ENCODE measurements at regions not wholly inside any gene's neighbourhood (a gene's known extent, or its start where the extent isn't known, plus 50 kb on each side); places are given as distances from the start of the nearest gene placed in this dataset.

GRCh38 chr14:101223561-101224162 lies 320.1 kb upstream of the RTL1 start:
- in situ Hi-C loops (cut with MboI; ENCODE audit: low sequenced_read_pairs): no loop called here

GRCh38 chr14:101224356-101225156 lies 321.0 kb upstream of the RTL1 start:
- in situ Hi-C loops (cut with MboI; ENCODE audit: low sequenced_read_pairs): loop anchor here (25.0 kb wide), 2 partner anchors 312 to 562 kb away; partner anchors contain the start of gene RTL1

- in situ Hi-C loops (cut with MboI; ENCODE audit: low sequenced_read_pairs): loop anchor here (25.0 kb wide), 2 partner anchors 313 to 563 kb away; partner anchors contain the start of gene RTL1
Observed at GRCh38 chr14:101225157-101226152, 321.9 kb upstream of the RTL1 start.

GRCh38 chr14:101226265-101226602 lies 322.7 kb upstream of the RTL1 start:
- in situ Hi-C loops (cut with MboI; ENCODE audit: low sequenced_read_pairs): loop anchor here (25.0 kb wide), 2 partner anchors 314 to 564 kb away; partner anchors contain the start of gene RTL1

- in situ Hi-C loops (cut with MboI; ENCODE audit: low sequenced_read_pairs): loop anchor here (25.0 kb wide), 2 partner anchors 315 to 565 kb away; partner anchors contain the start of gene RTL1
Observed at GRCh38 chr14:101226603-101227425, 323.3 kb upstream of the RTL1 start.

- in situ Hi-C loops (cut with MboI; ENCODE audit: low sequenced_read_pairs): loop anchor here (25.0 kb wide), 2 partner anchors 316 to 566 kb away; partner anchors contain the start of gene RTL1
Observed at GRCh38 chr14:101227611-101228594, 324.4 kb upstream of the RTL1 start.

- in situ Hi-C loops (cut with MboI; ENCODE audit: low sequenced_read_pairs): loop anchor here (25.0 kb wide), 2 partner anchors 317 to 567 kb away; partner anchors contain the start of gene RTL1
Observed at GRCh38 chr14:101228949-101229541, 325.5 kb upstream of the RTL1 start.

GRCh38 chr14:101229666-101230065 lies 326.1 kb upstream of the RTL1 start:
- in situ Hi-C loops (cut with MboI; ENCODE audit: low sequenced_read_pairs): loop anchor here (25.0 kb wide), 2 partner anchors 317 to 567 kb away; partner anchors contain the start of gene RTL1

GRCh38 chr14:101230161-101230850 lies 326.8 kb upstream of the RTL1 start:
- in situ Hi-C loops (cut with MboI; ENCODE audit: low sequenced_read_pairs): loop anchor here (25.0 kb wide), 2 partner anchors 318 to 568 kb away; partner anchors contain the start of gene RTL1

- in situ Hi-C loops (cut with MboI; ENCODE audit: low sequenced_read_pairs): loop anchor here (25.0 kb wide), 2 partner anchors 319 to 569 kb away; partner anchors contain the start of gene RTL1
Observed at GRCh38 chr14:101230851-101231550, 327.5 kb upstream of the RTL1 start.

GRCh38 chr14:101231828-101232227 lies 328.3 kb upstream of the RTL1 start:
- in situ Hi-C loops (cut with MboI; ENCODE audit: low sequenced_read_pairs): loop anchor here (25.0 kb wide), 2 partner anchors 320 to 570 kb away; partner anchors contain the start of gene RTL1

- in situ Hi-C loops (cut with MboI; ENCODE audit: low sequenced_read_pairs): loop anchor here (25.0 kb wide), 2 partner anchors 320 to 570 kb away; partner anchors contain the start of gene RTL1
Observed at GRCh38 chr14:101232340-101233020, 328.8 kb upstream of the DIO3 start.

- in situ Hi-C loops (cut with MboI; ENCODE audit: low sequenced_read_pairs): loop anchor here (25.0 kb wide), 2 partner anchors 321 to 571 kb away; partner anchors contain the start of gene RTL1
Observed at GRCh38 chr14:101233021-101233366, 328.3 kb upstream of the DIO3 start.

- in situ Hi-C loops (cut with MboI; ENCODE audit: low sequenced_read_pairs): loop anchor here (25.0 kb wide), 2 partner anchors 321 to 571 kb away; partner anchors contain the start of gene RTL1
Observed at GRCh38 chr14:101233391-101233790, 327.9 kb upstream of the DIO3 start.

- in situ Hi-C loops (cut with MboI; ENCODE audit: low sequenced_read_pairs): loop anchor here (25.0 kb wide), 2 partner anchors 322 to 572 kb away; partner anchors contain the start of gene RTL1
Observed at GRCh38 chr14:101233808-101234207, 327.5 kb upstream of the DIO3 start.

Data from HL-60/S4 (cell line).